CD4-positive, alpha-beta T cell treated with Interleukin-1 beta for 1 hour (primary cell): ENCODE measurements at regions not wholly inside any gene's neighbourhood (a gene's known extent, or its start where the extent isn't known, plus 50 kb on each side); places are given as distances from the start of the nearest gene placed in this dataset.
"Not testable (repeated sequence)": the region's sequence is repeated elsewhere in the genome, so short reads cannot be mapped to it uniquely, and the experiment has no call there.

Source experiments
- DNase-seq, 2 donors: peaks; one replicate each; pipeline ENCODE4 v3.0.0-alpha.2; 2020 to 2022

GRCh38 chr11:115632061-115632460 lies 127.8 kb upstream of the CADM1 start:
- no peak for DNase-seq

- no peak for DNase-seq
Observed at GRCh38 chr11:115631609-115632008, 127.4 kb upstream of the CADM1 start.

GRCh38 chr11:115630214-115630613 lies 126.0 kb upstream of the CADM1 start:
- no peak for DNase-seq

GRCh38 chr11:115629456-115630015 lies 125.3 kb upstream of the CADM1 start:
- DNase-seq: no peak

- no peak for DNase-seq
Observed at GRCh38 chr11:115627666-115628460, 123.6 kb upstream of the CADM1 start.

GRCh38 chr11:115627071-115627470 lies 122.9 kb upstream of the CADM1 start:
- DNase-seq: no peak

- DNase-seq: no peak
Observed at GRCh38 chr11:115626414-115626813, 122.2 kb upstream of the CADM1 start.

- no peak for DNase-seq
Observed at GRCh38 chr11:115625502-115625901, 121.3 kb upstream of the CADM1 start.

- DNase-seq: no peak
Observed at GRCh38 chr11:115624065-115624464, 119.8 kb upstream of the CADM1 start.

GRCh38 chr11:115623021-115623451 lies 118.8 kb upstream of the CADM1 start:
- no peak for DNase-seq

GRCh38 chr11:115618428-115618827 lies 114.2 kb upstream of the CADM1 start:
- no peak for DNase-seq

GRCh38 chr11:115617767-115618166 lies 113.6 kb upstream of the CADM1 start:
- DNase-seq: no peak

- DNase-seq: no peak
Observed at GRCh38 chr11:115616971-115617370, 112.8 kb upstream of the CADM1 start.

GRCh38 chr11:115613986-115614632 lies 109.9 kb upstream of the CADM1 start:
- DNase-seq: no peak

- no peak for DNase-seq
Observed at GRCh38 chr11:115613004-115613403, 108.8 kb upstream of the CADM1 start.

- DNase-seq: no peak
Observed at GRCh38 chr11:115612046-115612730, 108.0 kb upstream of the CADM1 start.

GRCh38 chr11:115611343-115611742 lies 107.1 kb upstream of the CADM1 start:
- DNase-seq: no peak

- no peak for DNase-seq
Observed at GRCh38 chr11:115610908-115611307, 106.7 kb upstream of the CADM1 start.

GRCh38 chr11:115610234-115610633 lies 106.0 kb upstream of the CADM1 start:
- not testable (repeated sequence) for DNase-seq

GRCh38 chr11:115608976-115609375 lies 104.8 kb upstream of the CADM1 start:
- no peak for DNase-seq

GRCh38 chr11:115607621-115608221 lies 103.5 kb upstream of the CADM1 start:
- no peak for DNase-seq

GRCh38 chr11:115606498-115607220 lies 102.4 kb upstream of the CADM1 start:
- no peak for DNase-seq
